ENCODE measurements at regions not wholly inside any gene's neighbourhood (a gene's known extent, or its start where the extent isn't known, plus 50 kb on each side); places are given as distances from the start of the nearest gene placed in this dataset.
A peak's percentile ranks its signal among the peaks of the same experiment; 100 is the strongest.

DNA sequence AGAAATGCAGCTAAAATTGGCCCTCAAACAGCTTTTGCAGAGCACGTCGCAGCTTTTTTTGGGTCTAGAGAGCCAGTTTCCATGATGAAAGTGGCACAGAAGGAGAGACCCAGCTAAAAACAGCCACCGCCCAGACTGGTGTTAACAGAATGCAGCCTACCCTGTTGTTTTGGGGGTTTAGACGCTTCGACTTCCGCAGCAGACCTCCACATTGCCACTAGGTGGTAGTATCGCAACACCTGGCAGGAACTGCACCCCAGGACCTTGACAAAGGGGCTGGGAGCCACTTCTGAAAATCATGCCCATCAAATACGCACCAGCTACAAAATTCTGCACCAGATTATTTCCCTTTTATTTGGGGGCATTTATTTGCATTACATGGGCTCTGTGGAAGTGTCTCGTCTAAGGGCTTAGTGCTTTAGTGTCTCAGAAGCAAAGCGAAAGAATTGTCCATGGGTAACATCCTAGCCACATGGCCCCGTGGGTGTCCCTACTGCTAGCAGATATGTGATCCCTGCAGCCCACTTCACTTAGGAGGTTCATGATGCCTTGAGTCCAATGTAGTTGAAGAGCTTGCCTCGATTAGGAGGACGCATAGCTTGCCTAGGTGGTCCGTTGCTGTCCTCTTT lies 167.1 kb downstream of the HAPSTR1 start:
- TF ChIP-seq POLR2A (IDR thresholded peaks at IDR 0.05; ENCODE audit: low read depth, low read length): no peak
- no peak for TF ChIP-seq TAF1 (IDR thresholded peaks at IDR 0.05; ENCODE audit: borderline replicate concordance, low read depth, low read length)
- no peak for TF ChIP-seq POLR2AphosphoS5 (IDR thresholded peaks at IDR 0.05; ENCODE audit: low read depth, low read length)
- FAIRE-seq (no peak), DNase-seq (ENCODE audit: insufficient read length) (peak; percentile 37)

- FAIRE-seq (no peak), DNase-seq (ENCODE audit: insufficient read length) (no peak)
- TF ChIP-seq TAF1 (IDR thresholded peaks at IDR 0.05; ENCODE audit: borderline replicate concordance, low read depth, low read length) (no peak), POLR2AphosphoS5 (IDR thresholded peaks at IDR 0.05; ENCODE audit: low read depth, low read length) (no peak), POLR2A (IDR thresholded peaks at IDR 0.05; ENCODE audit: low read depth, low read length) (no peak)
Measured at GRCh38 chr16:9259914-9260608, 168.6 kb downstream of the HAPSTR1 start.

DNA sequence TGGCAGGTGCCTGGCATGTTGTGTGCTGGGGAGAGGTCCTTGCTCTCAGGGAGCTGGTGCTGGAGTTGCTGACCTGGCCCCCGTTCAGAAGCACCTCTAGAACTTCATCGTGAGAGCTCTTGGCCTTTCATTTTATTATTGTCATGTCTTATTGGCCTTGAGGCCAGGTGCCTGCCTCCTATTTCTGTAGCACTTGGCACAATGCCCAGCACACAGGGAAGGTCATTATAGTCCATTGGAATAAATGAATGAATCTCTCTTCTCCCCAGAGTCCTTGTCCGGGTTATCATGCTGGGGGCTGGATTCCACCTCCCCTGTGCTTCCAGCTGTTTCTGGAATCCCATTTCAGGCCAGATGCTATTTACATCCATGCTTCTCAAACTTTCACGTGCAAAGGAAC lies 169.2 kb downstream of the HAPSTR1 start:
- TF ChIP-seq TAF1 (IDR thresholded peaks at IDR 0.05; ENCODE audit: borderline replicate concordance, low read depth, low read length): no peak
- no peak for TF ChIP-seq POLR2A (IDR thresholded peaks at IDR 0.05; ENCODE audit: low read depth, low read length)
- no peak for TF ChIP-seq POLR2AphosphoS5 (IDR thresholded peaks at IDR 0.05; ENCODE audit: low read depth, low read length)
- FAIRE-seq: no peak
- no peak for DNase-seq (ENCODE audit: insufficient read length)

DNA sequence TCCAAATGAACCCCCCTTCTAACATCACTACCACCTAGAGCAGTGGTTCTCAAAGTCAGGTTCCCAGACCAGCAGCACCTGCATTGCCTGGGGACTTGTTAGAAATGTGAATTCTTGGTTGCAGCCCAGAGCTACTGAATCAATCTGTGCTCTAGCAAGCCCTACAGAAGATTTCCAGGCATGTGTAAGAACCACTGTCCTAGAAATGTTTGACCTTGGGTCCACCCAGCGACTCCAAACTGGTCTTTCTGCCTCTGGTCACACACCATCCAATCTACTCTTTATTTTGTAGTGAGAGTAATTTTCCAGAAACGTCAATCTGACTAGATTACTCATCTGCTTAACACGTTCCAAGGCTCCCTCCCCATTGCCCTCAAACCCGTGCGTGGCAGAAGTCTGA lies 169.9 kb downstream of the HAPSTR1 start:
- no peak for DNase-seq (ENCODE audit: insufficient read length)
- TF ChIP-seq POLR2A (IDR thresholded peaks at IDR 0.05; ENCODE audit: low read depth, low read length) (no peak), POLR2AphosphoS5 (IDR thresholded peaks at IDR 0.05; ENCODE audit: low read depth, low read length) (no peak), TAF1 (IDR thresholded peaks at IDR 0.05; ENCODE audit: borderline replicate concordance, low read depth, low read length) (no peak)
- no peak for FAIRE-seq

GRCh38 chr16:9262941-9263715 lies 171.7 kb downstream of the HAPSTR1 start:
- TF ChIP-seq POLR2AphosphoS5 (IDR thresholded peaks at IDR 0.05; ENCODE audit: low read depth, low read length): no peak
- no peak for TF ChIP-seq TAF1 (IDR thresholded peaks at IDR 0.05; ENCODE audit: borderline replicate concordance, low read depth, low read length)
- no peak for TF ChIP-seq POLR2A (IDR thresholded peaks at IDR 0.05; ENCODE audit: low read depth, low read length)
- no peak for FAIRE-seq
- DNase-seq (ENCODE audit: insufficient read length): no peak

GRCh38 chr16:9264067-9264466 lies 172.6 kb downstream of the HAPSTR1 start:
- DNase-seq (ENCODE audit: insufficient read length): no peak
- no peak for TF ChIP-seq POLR2A (IDR thresholded peaks at IDR 0.05; ENCODE audit: low read depth, low read length)
- TF ChIP-seq POLR2AphosphoS5 (IDR thresholded peaks at IDR 0.05; ENCODE audit: low read depth, low read length): no peak
- no peak for TF ChIP-seq TAF1 (IDR thresholded peaks at IDR 0.05; ENCODE audit: borderline replicate concordance, low read depth, low read length)
- no peak for FAIRE-seq

DNA sequence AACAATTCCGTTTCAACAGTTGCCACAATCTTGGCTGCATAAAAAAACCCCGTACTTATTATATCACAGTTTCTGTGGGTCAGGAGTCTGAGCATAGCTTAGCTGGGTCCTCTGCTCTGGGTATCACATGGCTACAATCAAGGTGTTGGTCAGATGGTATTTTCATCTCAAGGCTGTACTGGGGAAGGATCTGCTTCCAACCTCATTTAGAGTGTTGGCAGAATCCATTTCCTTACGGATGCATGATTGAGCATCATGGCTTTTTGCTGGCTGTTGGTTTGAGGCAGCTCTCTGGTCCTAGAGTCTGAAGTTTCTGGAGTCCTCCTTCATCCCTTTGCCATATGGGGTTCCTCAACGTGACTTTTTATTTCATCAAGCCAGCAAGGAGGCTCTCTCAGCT lies 177.0 kb downstream of the HAPSTR1 start:
- FAIRE-seq: no peak

GRCh38 chr16:9270424-9270823 lies 179.0 kb downstream of the HAPSTR1 start:
- DNase-seq (ENCODE audit: insufficient read length) (no peak), FAIRE-seq (no peak)
- TF ChIP-seq POLR2AphosphoS5 (IDR thresholded peaks at IDR 0.05; ENCODE audit: low read depth, low read length) (no peak), TAF1 (IDR thresholded peaks at IDR 0.05; ENCODE audit: borderline replicate concordance, low read depth, low read length) (no peak), POLR2A (IDR thresholded peaks at IDR 0.05; ENCODE audit: low read depth, low read length) (no peak)

More for the DNA sequence above, 177.0 kb downstream of the HAPSTR1 start:
- TF ChIP-seq TAF1 (IDR thresholded peaks at IDR 0.05; ENCODE audit: borderline replicate concordance, low read depth, low read length): no peak
- no peak for TF ChIP-seq POLR2A (IDR thresholded peaks at IDR 0.05; ENCODE audit: low read depth, low read length)
- TF ChIP-seq POLR2AphosphoS5 (IDR thresholded peaks at IDR 0.05; ENCODE audit: low read depth, low read length): no peak
- no peak for DNase-seq (ENCODE audit: insufficient read length)

DNA sequence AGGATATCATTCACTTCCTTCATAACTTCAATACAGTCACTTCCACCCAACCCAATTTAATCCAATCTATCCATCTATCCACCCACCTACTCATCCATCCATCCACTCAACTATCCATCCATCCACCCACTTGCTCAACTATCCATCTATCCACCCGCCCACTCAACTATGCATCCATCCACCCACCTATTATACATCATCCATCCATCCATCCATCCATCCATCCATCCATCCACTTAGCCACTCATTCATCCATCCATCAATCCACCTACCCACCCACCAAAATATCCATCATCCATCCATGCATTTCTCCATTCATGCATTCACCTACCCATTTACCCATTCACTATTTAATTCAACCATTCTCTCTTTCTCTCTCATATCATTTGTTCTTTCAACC lies 179.5 kb downstream of the HAPSTR1 start:
- TF ChIP-seq POLR2AphosphoS5 (IDR thresholded peaks at IDR 0.05; ENCODE audit: low read depth, low read length): no peak
- no peak for TF ChIP-seq POLR2A (IDR thresholded peaks at IDR 0.05; ENCODE audit: low read depth, low read length)
- TF ChIP-seq TAF1 (IDR thresholded peaks at IDR 0.05; ENCODE audit: borderline replicate concordance, low read depth, low read length): no peak
- DNase-seq (ENCODE audit: insufficient read length) (no peak), FAIRE-seq (no peak)

DNA sequence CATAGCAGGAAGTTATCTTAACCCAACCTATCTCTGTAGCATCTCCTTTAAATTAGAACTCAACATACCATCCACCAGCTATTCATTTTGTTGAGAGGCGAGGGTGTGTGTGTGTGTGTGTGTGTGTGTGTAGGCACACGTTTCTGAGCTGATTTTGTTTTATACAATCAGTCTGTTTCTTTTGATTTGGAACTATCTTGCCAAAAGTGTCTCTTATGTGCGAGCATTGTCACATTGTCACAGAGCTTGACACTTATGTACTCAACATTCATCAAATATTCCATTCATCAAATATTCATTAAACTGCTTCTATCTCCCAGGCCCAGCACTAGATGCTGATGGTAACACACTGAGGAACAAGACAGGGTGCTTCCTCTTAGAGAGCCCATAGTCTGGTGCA lies 180.4 kb downstream of the HAPSTR1 start:
- DNase-seq (ENCODE audit: insufficient read length): no peak
- FAIRE-seq: no peak
- no peak for TF ChIP-seq TAF1 (IDR thresholded peaks at IDR 0.05; ENCODE audit: borderline replicate concordance, low read depth, low read length)
- no peak for TF ChIP-seq POLR2A (IDR thresholded peaks at IDR 0.05; ENCODE audit: low read depth, low read length)

- TF ChIP-seq POLR2AphosphoS5 (IDR thresholded peaks at IDR 0.05; ENCODE audit: low read depth, low read length) (no peak), TAF1 (IDR thresholded peaks at IDR 0.05; ENCODE audit: borderline replicate concordance, low read depth, low read length) (no peak)
- no peak for DNase-seq (ENCODE audit: insufficient read length)
- FAIRE-seq: no peak
Measured at GRCh38 chr16:9275377-9275776, 183.9 kb downstream of the HAPSTR1 start.

Data from GM12892 (cell line).